Thyroid gland (tissue), 4 donors: ENCODE measurements at regions not wholly inside any gene's neighbourhood (a gene's known extent, or its start where the extent isn't known, plus 50 kb on each side); places are given as distances from the start of the nearest gene placed in this dataset.

Experiments used
- DNase-seq, 2 donors: peaks; one replicate each; pipeline ENCODE4 v3.0.0-alpha.2; 2019
- H3K27ac ChIP-seq, 3 donors: fragments of 200-600 bp; sonication (generic); 1 replicate in 2 of 3; 2 replicates in 1 of 3; pipeline ENCODE4 v1.5.1; 2016 to 2019; ENCODE audit warnings: mild to moderate bottlenecking in 1 of 3, moderate library complexity in 1 of 3
- H3K27me3 ChIP-seq: fragments of 200-600 bp; sonication (generic); one replicate; pipeline ENCODE4 v1.5.1; 2019
- H3K36me3 ChIP-seq, 2 donors: fragments of 200-600 bp; sonication (generic); one replicate each; pipeline ENCODE4 v1.5.1; 2016 to 2019
- H3K4me1 ChIP-seq, 2 donors: fragments of 200-600 bp; sonication (generic); one replicate each; pipeline ENCODE4 v1.5.1; 2017 to 2019
- H3K4me3 ChIP-seq, 3 donors: fragments of 200-600 bp; sonication (generic); replicated peaks in 1 of 3; 1 replicate in 2 of 3; 2 replicates in 1 of 3; pipeline ENCODE4 v1.5.1; 2016; ENCODE audit warnings: mild to moderate bottlenecking in 1 of 3
- H3K9me3 ChIP-seq: fragments of 200-600 bp; sonication (generic); one replicate; pipeline ENCODE4 v1.5.1; 2017
- POLR2A ChIP-seq, 2 donors: fragments of 450-650 bp; IDR thresholded peaks; one replicate each; pipeline ENCODE4 v1.6.1; 2017; ENCODE audit warnings: antibody characterized with exemption in 2 of 2, mild to moderate bottlenecking in 2 of 2, moderate library complexity in 1 of 2
- WGBS, 2 donors: methylation state at CpG; one replicate each; pipeline ENCODE4 v1.1.5; 2017; 5-methylcytosine and 5-hydroxymethylcytosine counted together
- intact Hi-C: fragments of 100-400 bp; cut with DNase I; formaldehyde crosslinking; loops from one replicate; pipeline ENCODE4 v1.15.1; 2023
- TF ChIP-seq, protein P1 (sequence below), 6 experiments: fragments of 200-600 bp in 3 of 6; fragments of 450-650 bp in 3 of 6; sonication (generic) in 3 of 6; IDR thresholded peaks; one replicate each; pipeline ENCODE4 v1.5.1; 2016 to 2019; ENCODE audit warnings: antibody characterized with exemption in 6 of 6, mild to moderate bottlenecking in 2 of 6, inconsistent platforms in 1 of 6, moderate library complexity in 1 of 6

DNA sequence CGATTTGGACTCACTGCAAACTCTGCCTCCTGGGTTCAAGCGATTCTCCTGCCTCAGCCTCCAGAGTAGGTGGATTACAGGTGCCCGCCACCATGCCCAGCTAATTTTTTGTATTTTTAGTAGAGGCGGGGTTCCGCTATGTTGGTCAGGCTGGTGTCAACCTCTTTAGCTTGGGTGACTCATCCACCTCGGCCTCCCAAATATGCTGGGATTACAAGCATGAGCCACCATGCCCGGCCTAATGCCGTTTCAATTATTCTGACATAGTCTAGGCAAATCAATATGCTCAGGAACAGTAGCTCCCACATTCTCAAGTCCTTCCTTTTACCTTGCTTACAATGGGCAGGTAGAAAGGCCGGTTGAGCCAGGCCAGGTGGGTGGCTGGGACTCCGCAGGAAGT is 82.0 kb upstream of the EEA1 start:
- Histone ChIP-seq H3K4me3 (no peak overlapping the region), H3K9me3 (no peaks in the 10 kb centered on the region), H3K27me3 (no peaks in the 10 kb centered on the region), H3K27ac (no peak overlapping the region), H3K36me3 (no peaks in the 10 kb centered on the region), H3K4me1 (peaks cover 0 to 7% of the 10 kb centered on the region in 2 donors)
- intact Hi-C loops = no loop called here
- WGBS, 2 donors = 95 to 97% methylated on average over 10 of the region's 10 CpGs
- DNase-seq = no peak
- no peak for TF ChIP-seq POLR2A (IDR thresholded peaks at IDR 0.05)
- TF ChIP-seq, protein P1, sequence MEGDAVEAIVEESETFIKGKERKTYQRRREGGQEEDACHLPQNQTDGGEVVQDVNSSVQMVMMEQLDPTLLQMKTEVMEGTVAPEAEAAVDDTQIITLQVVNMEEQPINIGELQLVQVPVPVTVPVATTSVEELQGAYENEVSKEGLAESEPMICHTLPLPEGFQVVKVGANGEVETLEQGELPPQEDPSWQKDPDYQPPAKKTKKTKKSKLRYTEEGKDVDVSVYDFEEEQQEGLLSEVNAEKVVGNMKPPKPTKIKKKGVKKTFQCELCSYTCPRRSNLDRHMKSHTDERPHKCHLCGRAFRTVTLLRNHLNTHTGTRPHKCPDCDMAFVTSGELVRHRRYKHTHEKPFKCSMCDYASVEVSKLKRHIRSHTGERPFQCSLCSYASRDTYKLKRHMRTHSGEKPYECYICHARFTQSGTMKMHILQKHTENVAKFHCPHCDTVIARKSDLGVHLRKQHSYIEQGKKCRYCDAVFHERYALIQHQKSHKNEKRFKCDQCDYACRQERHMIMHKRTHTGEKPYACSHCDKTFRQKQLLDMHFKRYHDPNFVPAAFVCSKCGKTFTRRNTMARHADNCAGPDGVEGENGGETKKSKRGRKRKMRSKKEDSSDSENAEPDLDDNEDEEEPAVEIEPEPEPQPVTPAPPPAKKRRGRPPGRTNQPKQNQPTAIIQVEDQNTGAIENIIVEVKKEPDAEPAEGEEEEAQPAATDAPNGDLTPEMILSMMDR (IDR thresholded peaks at IDR 0.05) = no peak

DNA sequence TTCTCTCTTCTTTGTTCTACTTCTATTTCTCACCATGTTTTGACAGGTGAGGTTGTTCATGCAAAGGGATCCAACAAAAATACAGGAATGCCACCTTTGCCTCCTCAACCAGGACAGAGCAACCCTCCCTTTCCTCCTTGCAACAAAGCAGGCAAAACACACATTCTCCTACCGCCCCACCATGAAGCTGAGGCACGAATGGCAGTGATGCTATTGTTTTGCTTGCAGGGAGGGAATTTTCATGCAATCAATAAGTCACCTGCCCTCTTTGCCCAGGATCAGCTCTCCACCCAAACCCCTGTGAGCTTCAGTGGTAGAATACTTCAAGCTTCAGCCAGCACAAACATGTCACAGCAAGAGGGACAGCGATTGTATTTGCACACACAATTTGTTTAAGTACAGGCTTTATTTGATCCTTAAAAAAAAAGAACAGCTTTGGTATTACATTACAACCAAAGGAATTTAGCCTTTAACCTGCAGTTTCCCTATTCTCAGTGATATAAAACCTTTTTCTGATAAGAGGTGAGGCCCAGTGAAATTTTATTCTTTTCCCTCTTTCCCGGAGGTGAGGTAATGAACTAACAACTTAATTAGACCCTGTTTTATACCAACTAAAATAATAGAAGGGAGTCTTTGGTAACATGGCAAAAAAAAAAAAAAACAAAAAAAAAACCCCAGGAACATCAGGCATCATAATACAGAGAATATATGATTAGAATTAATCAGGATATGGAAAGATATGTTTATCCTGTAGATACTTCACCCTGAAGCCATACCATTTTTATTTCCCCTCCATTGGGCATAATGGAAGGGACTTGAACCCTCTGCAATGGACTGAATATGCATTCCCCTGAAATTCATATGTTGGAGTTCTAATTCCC is 87.0 kb upstream of the EEA1 start:
- DNase-seq = peak in 1 of 2 donors; percentile 5
- no peak overlapping the region for H3K4me3 ChIP-seq
- peaks cover 0 to 9% of the 10 kb centered on the region in 2 donors for H3K4me1 ChIP-seq
- peak overlapping the region in 2 of 3 donors; percentile 2 to 38 for H3K27ac ChIP-seq
- intact Hi-C loops = no loop called here
- 40 to 47% methylated on average over 4 of the region's 4 CpGs for WGBS, 2 donors
- no peaks in the 10 kb centered on the region for H3K27me3 ChIP-seq
- H3K9me3 ChIP-seq = no peaks in the 10 kb centered on the region
- TF ChIP-seq, protein P1 (IDR thresholded peaks at IDR 0.05) = no peak
- no peak for TF ChIP-seq POLR2A (IDR thresholded peaks at IDR 0.05)
- H3K36me3 ChIP-seq = no peaks in the 10 kb centered on the region

DNA sequence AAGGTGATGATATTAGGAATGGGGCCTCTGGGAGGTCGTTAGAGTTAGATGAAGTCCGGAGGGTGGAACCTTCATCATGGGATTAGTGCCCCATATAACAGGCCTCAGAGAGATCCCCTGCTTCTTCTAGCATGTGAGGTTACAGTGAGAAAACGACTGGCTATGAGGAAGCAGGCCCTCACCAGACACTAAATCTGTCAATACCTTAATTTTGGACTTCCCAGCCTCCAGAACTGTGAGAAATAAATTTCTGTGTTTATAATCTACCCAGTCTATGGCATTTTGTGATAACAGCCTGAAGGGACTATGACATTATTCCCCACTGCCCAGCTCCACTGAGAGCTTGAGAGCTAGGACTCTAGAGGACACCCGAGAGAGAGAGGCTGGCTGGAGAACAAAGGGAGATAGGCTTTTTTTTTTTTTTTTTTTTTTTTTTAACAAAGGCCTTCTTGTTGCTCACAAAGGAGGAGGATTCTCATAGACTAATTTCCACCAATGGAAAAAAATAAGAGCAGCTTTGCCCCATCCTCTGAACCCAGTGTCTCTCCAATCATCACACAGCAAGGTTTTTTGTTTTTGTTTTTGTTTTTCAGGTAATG is 87.8 kb upstream of the EEA1 start:
- H3K4me3 ChIP-seq = no peak overlapping the region
- no peaks in the 10 kb centered on the region for H3K9me3 ChIP-seq
- no peak overlapping the region for H3K27ac ChIP-seq
- intact Hi-C loops = no loop called here
- 83 to 91% methylated on average over 4 of the region's 4 CpGs for WGBS, 2 donors
- H3K36me3 ChIP-seq = no peaks in the 10 kb centered on the region
- peaks cover 0 to 9% of the 10 kb centered on the region in 2 donors for H3K4me1 ChIP-seq
- H3K27me3 ChIP-seq = no peaks in the 10 kb centered on the region
- no peak for DNase-seq
- no peak for TF ChIP-seq POLR2A (IDR thresholded peaks at IDR 0.05)
- TF ChIP-seq, protein P1 (IDR thresholded peaks at IDR 0.05) = no peak

DNA sequence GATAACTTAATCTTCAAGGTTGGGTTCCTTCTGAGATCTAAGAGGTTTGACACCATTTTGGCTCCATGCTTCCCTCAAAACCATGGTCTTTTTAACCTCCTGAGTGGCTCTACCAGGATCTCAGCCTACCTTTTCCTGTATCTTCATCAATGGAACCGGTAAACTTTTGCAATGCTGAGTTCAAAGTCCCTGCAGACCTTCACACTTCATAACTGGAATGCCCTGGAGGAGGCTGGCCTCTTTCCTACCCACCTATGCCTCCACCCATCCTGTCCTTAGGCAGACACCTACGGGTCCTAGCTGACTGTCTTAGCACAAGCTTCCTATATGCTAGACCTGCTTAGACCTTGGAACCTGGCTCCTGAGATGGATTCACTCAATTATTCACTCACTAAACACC is 89.5 kb upstream of the EEA1 start:
- H3K27me3 ChIP-seq = no peaks in the 10 kb centered on the region
- no peak for TF ChIP-seq POLR2A (IDR thresholded peaks at IDR 0.05)
- TF ChIP-seq, protein P1 (IDR thresholded peaks at IDR 0.05) = no peak
- no peak overlapping the region for H3K27ac ChIP-seq
- no peaks in the 10 kb centered on the region for H3K36me3 ChIP-seq
- no peak for DNase-seq
- no peak overlapping the region for H3K4me3 ChIP-seq
- 92 to 96% methylated on average over 2 of the region's 2 CpGs for WGBS, 2 donors
- intact Hi-C loops = no loop called here
- peaks cover 0 to 9% of the 10 kb centered on the region in 2 donors for H3K4me1 ChIP-seq
- no peaks in the 10 kb centered on the region for H3K9me3 ChIP-seq
